Natural killer cell treated with Interleukin-12 subunit alpha and Interleukin-12 subunit beta and Interleukin-15 and Interleukin-18, amount 100 ng/mL, for 72 hours (primary cell): ENCODE measurements at regions not wholly inside any gene's neighbourhood (a gene's known extent, or its start where the extent isn't known, plus 50 kb on each side); places are given as distances from the start of the nearest gene placed in this dataset.

ENCODE experiments used
- ATAC-seq, 2 donors: fragments of 150-1000 bp; cut with Tn5 transposase in 1 of 2; sonication (Bioruptor Pico), chemical (Tn5 transposase) in 1 of 2; 2 replicates each; pipeline ENCODE4 v1.10.0; 2021
- DNase-seq: peaks from one replicate; pipeline ENCODE4 v3.0.0; 2022; ENCODE audit warnings: low spot score
- H3K27ac Mint-ChIP-seq, 2 donors: 1 replicate in 1 of 2; 2 replicates in 1 of 2; pipeline ENCODE4 v1.8.0; 2022; ENCODE audit warnings: mixed read lengths in 2 of 2, mild to moderate bottlenecking in 1 of 2, moderate library complexity in 1 of 2
- H3K27me3 Mint-ChIP-seq, 2 donors: 1 replicate in 1 of 2; 2 replicates in 1 of 2; pipeline ENCODE4 v1.8.0; 2022; ENCODE audit warnings: mixed read lengths in 2 of 2
- H3K36me3 Mint-ChIP-seq: one replicate; pipeline ENCODE4 v1.8.0; 2022; ENCODE audit warnings: mixed read lengths
- H3K4me1 Mint-ChIP-seq, 2 donors: 1 replicate in 1 of 2; 2 replicates in 1 of 2; pipeline ENCODE4 v1.8.0; 2022; ENCODE audit warnings: low read depth in 2 of 2, mixed read lengths in 2 of 2, mild to moderate bottlenecking in 1 of 2
- H3K4me3 Mint-ChIP-seq: one replicate; pipeline ENCODE4 v1.8.0; 2022; ENCODE audit warnings: mixed read lengths
- H3K9me3 Mint-ChIP-seq: 2 replicates; pipeline ENCODE4 v1.8.0; 2022; ENCODE audit warnings: mixed read lengths

- no peaks in the 10 kb centered on the region for H3K4me1 Mint-ChIP-seq
- ATAC-seq, result no peak
- no peaks in the 10 kb centered on the region for H3K9me3 Mint-ChIP-seq
- no peak overlapping the region for H3K27ac Mint-ChIP-seq
- no peak overlapping the region for H3K4me3 Mint-ChIP-seq
- peak; percentile 20 for DNase-seq
- no peaks in the 10 kb centered on the region for H3K27me3 Mint-ChIP-seq
- no peaks in the 10 kb centered on the region for H3K36me3 Mint-ChIP-seq
These were observed 353.7 kb downstream of the GLRX3 start for GRCh38 chr10:130489891-130490290.

DNA sequence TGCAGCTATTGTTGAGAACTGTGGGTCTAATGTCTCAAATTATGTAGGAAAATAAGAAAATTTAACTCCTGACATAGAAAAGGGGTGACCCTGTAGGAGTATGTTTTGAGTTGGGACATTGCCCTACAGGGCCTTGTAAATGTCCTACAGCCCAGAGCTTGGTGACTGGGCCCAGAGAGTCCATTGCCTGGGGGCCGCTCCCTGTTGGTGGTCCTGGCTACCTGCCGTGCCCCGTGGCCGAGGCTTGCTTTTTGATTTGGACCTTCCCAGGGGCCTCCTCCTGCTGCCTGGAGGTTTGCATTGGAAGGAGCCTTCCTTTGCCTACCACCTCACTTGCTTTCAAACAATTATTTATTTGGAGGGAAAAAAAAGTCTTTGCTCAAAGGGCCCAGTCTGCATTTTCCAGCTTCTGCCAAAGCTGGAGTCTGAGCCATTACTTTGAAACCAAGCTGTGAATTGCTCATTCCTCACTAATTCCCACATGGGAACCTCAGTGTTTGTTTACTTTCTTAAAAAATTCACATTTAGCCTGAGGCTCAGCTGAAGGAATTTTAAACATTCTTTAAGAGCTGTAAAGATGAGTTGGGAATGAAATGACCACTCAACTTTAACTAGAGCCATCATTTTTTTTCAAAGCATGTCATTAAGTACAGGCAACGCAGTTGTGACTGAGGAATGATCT lies 355.0 kb downstream of the GLRX3 start:
- Mint-ChIP-seq H3K4me3 (no peak overlapping the region), H3K27me3 (no peaks in the 10 kb centered on the region), H3K4me1 (no peaks in the 10 kb centered on the region), H3K36me3 (no peaks in the 10 kb centered on the region), H3K9me3 (no peaks in the 10 kb centered on the region), H3K27ac (no peak overlapping the region)
- ATAC-seq (no peak), DNase-seq (peak; percentile 18)

- no peak overlapping the region for H3K27ac Mint-ChIP-seq
- H3K4me1 Mint-ChIP-seq, result no peaks in the 10 kb centered on the region
- ATAC-seq, result no peak
- peak; percentile 37 for DNase-seq
- no peak overlapping the region for H3K4me3 Mint-ChIP-seq
- no peaks in the 10 kb centered on the region for H3K27me3 Mint-ChIP-seq
- H3K36me3 Mint-ChIP-seq, result no peaks in the 10 kb centered on the region
- H3K9me3 Mint-ChIP-seq, result no peaks in the 10 kb centered on the region
These were observed 355.5 kb downstream of the GLRX3 start for GRCh38 chr10:130491693-130492050.

DNA sequence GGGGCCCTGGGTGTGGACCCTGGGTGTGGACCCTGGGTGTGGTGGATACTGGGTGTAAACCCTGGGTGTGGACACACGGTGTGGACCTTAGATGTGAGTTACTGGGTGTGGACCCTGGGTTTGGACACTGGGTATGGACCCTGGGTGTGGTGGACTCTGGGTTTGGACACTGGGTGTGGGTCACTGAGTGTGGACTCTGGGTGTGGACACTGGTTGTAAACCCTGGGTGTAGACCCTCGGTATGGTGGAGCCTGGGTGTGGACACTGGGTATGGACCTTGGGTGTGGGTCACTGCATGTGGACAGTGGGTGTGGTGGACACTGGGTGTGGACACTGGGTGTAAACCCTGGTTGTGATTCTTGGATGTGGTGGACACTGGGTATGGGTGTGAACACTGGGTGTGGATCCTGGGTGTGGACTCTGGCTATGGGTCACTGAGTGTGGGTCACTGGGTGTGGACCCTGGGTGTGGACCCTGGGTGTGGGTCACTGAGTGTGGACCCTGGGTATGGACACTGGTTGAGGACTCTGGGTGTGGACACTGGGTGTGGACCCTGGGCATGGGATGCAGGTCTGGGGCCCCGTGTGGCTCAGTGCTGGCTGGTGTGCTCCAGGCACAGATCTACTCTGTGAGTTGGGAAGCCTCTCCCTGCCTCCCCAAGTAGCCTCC lies 356.2 kb downstream of the GLRX3 start:
- Mint-ChIP-seq H3K27ac (no peak overlapping the region), H3K4me1 (no peaks in the 10 kb centered on the region), H3K9me3 (no peaks in the 10 kb centered on the region), H3K36me3 (no peaks in the 10 kb centered on the region), H3K27me3 (no peaks in the 10 kb centered on the region), H3K4me3 (no peak overlapping the region)
- peak; percentile 32 to 34 for ATAC-seq
- peak; percentile 37 for DNase-seq

DNA sequence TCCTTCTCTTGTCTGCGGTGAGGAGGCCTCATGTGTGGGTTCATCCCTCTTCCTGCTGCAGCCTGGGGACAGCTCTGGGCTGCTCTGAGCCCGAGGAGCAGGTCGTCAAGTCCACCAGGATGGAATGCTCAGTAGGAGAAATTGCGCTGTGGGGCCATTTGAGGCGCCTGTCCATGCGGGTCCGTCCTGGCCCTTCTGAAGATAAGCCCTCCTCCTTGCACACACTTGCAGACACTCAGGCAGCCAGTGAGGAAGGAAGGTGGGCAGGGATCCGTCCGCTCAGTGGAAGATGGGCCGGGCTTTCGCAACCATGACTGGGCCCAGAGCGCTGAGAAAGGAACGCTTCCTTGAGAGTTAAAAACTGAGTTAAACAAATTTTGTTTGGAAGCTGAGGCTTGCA lies 356.8 kb downstream of the GLRX3 start:
- no peaks in the 10 kb centered on the region for H3K27me3 Mint-ChIP-seq
- H3K4me3 Mint-ChIP-seq, result no peak overlapping the region
- H3K36me3 Mint-ChIP-seq, result no peaks in the 10 kb centered on the region

GRCh38 chr10:130493446-130494145 lies 357.4 kb downstream of the GLRX3 start:
- Mint-ChIP-seq H3K36me3 (no peaks in the 10 kb centered on the region), H3K27ac (no peak overlapping the region), H3K9me3 (no peaks in the 10 kb centered on the region), H3K27me3 (no peaks in the 10 kb centered on the region), H3K4me3 (no peak overlapping the region), H3K4me1 (no peaks in the 10 kb centered on the region)
- ATAC-seq (no peak), DNase-seq (peak; percentile 57)

More for the DNA sequence above, 356.8 kb downstream of the GLRX3 start:
- Mint-ChIP-seq H3K4me1 (no peaks in the 10 kb centered on the region), H3K27ac (no peak overlapping the region), H3K9me3 (no peaks in the 10 kb centered on the region)
- DNase-seq, result peak; percentile 29
- no peak for ATAC-seq

GRCh38 chr10:130495116-130495862 lies 359.1 kb downstream of the GLRX3 start:
- no peak overlapping the region for H3K27ac Mint-ChIP-seq
- H3K27me3 Mint-ChIP-seq, result no peaks in the 10 kb centered on the region
- DNase-seq (peak; percentile 22), ATAC-seq (no peak)
- no peak overlapping the region for H3K4me3 Mint-ChIP-seq
- H3K4me1 Mint-ChIP-seq, result no peaks in the 10 kb centered on the region
- no peaks in the 10 kb centered on the region for H3K36me3 Mint-ChIP-seq
- no peaks in the 10 kb centered on the region for H3K9me3 Mint-ChIP-seq

GRCh38 chr10:130495891-130496636 lies 359.9 kb downstream of the GLRX3 start:
- ATAC-seq, result no peak
- Mint-ChIP-seq H3K4me3 (no peak overlapping the region), H3K27ac (no peak overlapping the region), H3K36me3 (no peaks in the 10 kb centered on the region), H3K9me3 (no peaks in the 10 kb centered on the region), H3K4me1 (no peaks in the 10 kb centered on the region), H3K27me3 (no peaks in the 10 kb centered on the region)
- no peak for DNase-seq

DNA sequence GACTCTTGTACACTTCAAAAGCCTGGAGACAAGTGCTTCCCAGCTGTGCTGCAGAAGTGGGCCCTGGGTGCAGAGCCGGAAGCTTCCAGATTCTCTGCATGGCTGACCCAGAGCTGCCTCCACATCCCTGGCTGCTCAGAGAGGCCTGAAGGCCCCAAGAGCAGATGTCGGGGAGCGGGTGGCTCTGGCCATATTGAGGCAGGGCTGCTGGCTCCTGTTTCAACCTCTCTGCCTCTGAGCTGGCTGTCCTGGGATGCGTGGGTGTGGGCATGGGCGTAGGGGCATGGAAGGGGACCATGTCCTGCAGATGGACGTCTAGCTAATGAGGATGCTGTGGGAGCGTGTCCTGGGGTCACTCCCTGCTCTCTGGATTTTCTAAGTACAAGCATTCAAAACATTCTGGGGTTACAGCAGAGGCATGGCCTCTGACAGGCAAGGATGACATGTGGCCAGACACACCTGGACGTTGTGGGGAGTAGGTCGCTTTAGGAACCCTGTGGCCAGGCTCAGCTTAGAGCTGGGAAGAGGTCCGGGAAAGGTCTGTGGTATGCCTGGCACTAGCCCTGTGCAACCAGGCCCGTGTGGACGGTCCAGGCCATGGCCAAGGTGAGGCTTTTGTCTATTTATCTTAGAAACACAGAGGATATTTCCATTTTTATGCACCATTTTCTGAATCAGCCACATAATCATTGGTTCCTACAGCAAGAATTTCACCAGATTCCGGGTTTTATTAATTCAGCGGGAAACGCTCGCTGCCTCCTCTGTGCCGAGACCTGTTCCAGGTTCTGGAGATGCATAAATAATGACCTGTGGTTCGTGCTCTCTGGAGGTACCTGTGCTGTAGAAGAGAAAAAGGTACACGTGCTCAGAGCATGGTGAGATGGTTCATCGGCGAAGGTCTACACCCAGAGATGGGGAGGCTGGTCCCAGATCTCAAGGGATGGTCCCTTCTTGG lies 361.1 kb downstream of the GLRX3 start:
- no peaks in the 10 kb centered on the region for H3K36me3 Mint-ChIP-seq
- no peak overlapping the region for H3K4me3 Mint-ChIP-seq
- H3K9me3 Mint-ChIP-seq, result no peaks in the 10 kb centered on the region
- ATAC-seq (no peak), DNase-seq (no peak)
- H3K4me1 Mint-ChIP-seq, result no peaks in the 10 kb centered on the region
- H3K27me3 Mint-ChIP-seq, result no peaks in the 10 kb centered on the region
- H3K27ac Mint-ChIP-seq, result no peak overlapping the region

DNA sequence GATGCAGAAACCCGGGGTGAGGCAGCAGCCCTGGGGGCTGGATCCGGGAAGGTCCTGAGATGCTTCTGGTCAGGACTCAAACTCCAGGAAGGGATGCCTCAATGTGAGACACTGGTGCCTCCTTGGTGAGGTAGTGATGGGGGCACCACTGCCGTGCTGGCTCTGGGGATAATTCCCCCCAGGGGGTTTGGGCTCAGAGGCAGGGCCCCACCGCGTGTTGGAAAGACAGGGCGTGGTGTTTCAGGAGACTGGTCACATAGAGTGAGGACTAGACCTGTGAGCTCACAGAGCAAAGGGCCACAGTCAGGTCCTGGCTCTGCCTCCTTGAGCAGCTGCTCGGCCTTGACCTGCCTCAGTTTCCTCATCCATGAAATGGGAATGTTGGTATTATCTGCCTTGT lies 361.9 kb downstream of the GLRX3 start:
- no peak overlapping the region for H3K4me3 Mint-ChIP-seq
- no peaks in the 10 kb centered on the region for H3K27me3 Mint-ChIP-seq
- no peaks in the 10 kb centered on the region for H3K4me1 Mint-ChIP-seq
- no peak for ATAC-seq
- H3K9me3 Mint-ChIP-seq, result no peaks in the 10 kb centered on the region
- no peak for DNase-seq
- H3K27ac Mint-ChIP-seq, result no peak overlapping the region
- H3K36me3 Mint-ChIP-seq, result no peaks in the 10 kb centered on the region

- Mint-ChIP-seq H3K27ac (no peak overlapping the region), H3K9me3 (no peaks in the 10 kb centered on the region), H3K4me1 (no peaks in the 10 kb centered on the region), H3K27me3 (no peaks in the 10 kb centered on the region), H3K36me3 (no peaks in the 10 kb centered on the region), H3K4me3 (no peak overlapping the region)
- ATAC-seq (no peak), DNase-seq (no peak)
These were observed 362.7 kb downstream of the GLRX3 start for GRCh38 chr10:130498934-130499333.

DNA sequence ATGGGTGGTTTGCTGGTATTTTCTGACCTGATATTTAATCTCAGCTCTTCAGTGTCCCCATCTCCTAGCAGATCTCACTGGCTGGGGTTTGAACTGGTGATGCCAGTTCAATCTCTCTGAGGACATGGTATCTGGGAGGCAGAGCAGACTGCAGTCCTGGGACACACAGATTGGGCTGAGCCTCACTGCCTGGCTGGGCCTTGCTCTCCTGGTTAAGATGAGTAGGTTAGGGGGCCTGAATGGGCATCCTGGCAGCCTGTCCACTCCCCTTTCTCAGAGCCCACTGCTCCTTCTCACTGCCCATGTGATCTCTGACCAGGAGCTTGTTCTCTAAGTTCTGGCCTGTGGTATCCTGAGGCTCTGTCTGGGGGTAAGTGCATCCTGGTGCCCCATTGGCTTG lies 363.4 kb downstream of the GLRX3 start:
- no peak overlapping the region for H3K27ac Mint-ChIP-seq
- H3K4me1 Mint-ChIP-seq, result no peaks in the 10 kb centered on the region
- H3K36me3 Mint-ChIP-seq, result no peaks in the 10 kb centered on the region
- H3K9me3 Mint-ChIP-seq, result no peaks in the 10 kb centered on the region
- H3K4me3 Mint-ChIP-seq, result no peak overlapping the region
- no peak for ATAC-seq
- peaks cover 0 to 2% of the 10 kb centered on the region in 2 donors for H3K27me3 Mint-ChIP-seq
- no peak for DNase-seq
